ENCODE measurements at regions not wholly inside any gene's neighbourhood (a gene's known extent, or its start where the extent isn't known, plus 50 kb on each side); places are given as distances from the start of the nearest gene placed in this dataset.

DNA sequence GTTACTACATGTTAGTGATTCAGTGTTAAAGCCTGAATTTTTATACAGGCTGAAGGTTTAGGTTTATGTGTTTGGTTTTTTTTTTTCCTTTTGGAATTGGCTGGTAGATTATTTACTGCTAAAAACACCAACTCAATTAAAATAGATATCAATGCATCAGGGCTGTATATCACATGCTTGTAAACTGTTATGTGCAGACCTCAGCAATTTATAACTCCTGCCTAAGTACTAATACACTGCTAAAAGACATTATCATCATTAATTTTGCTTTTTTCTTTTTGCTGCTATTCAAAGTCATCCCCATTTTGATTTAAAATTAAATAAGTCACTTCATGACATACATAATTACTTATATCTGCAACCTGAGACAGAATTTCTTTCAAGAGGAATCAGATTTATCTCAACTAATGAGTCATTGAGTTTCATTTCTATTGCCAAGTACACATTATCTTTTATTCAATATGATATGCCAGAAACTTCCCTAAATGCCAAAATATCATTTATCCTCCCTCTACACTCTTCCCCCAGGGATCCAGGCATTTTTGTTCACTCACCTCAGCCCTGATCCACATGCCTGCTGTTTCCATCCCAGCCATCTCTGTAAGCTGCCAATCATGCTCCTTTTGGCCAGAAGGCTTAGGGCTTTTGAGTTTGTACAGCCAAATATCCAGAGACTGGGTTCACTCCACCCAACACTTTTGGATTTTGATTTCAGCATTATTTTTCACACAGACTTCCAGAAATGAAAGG, 98.5 kb downstream of the POLR1F start:
- ChIA-PET CTCF (no interaction called here), POLR2A (no interaction called here)
- Histone ChIP-seq H3K4me3 (ENCODE audit: low read depth, low read length) (no peak overlapping the region), H3K27me3 (ENCODE audit: control insufficient read depth, insufficient read depth, low read length) (no peaks in the 10 kb centered on the region), H3K27ac (ENCODE audit: low read depth, low read length) (no peak overlapping the region), H3K9me3 (ENCODE audit: control insufficient read depth, insufficient read depth, low read length) (no peaks in the 10 kb centered on the region)
- TF ChIP-seq, protein P1, sequence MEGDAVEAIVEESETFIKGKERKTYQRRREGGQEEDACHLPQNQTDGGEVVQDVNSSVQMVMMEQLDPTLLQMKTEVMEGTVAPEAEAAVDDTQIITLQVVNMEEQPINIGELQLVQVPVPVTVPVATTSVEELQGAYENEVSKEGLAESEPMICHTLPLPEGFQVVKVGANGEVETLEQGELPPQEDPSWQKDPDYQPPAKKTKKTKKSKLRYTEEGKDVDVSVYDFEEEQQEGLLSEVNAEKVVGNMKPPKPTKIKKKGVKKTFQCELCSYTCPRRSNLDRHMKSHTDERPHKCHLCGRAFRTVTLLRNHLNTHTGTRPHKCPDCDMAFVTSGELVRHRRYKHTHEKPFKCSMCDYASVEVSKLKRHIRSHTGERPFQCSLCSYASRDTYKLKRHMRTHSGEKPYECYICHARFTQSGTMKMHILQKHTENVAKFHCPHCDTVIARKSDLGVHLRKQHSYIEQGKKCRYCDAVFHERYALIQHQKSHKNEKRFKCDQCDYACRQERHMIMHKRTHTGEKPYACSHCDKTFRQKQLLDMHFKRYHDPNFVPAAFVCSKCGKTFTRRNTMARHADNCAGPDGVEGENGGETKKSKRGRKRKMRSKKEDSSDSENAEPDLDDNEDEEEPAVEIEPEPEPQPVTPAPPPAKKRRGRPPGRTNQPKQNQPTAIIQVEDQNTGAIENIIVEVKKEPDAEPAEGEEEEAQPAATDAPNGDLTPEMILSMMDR (IDR thresholded peaks at IDR 0.05; ENCODE audit: low read depth, low read length), result no peak
- no peak for DNase-seq (ENCODE audit: low read depth, low spot score)

DNA sequence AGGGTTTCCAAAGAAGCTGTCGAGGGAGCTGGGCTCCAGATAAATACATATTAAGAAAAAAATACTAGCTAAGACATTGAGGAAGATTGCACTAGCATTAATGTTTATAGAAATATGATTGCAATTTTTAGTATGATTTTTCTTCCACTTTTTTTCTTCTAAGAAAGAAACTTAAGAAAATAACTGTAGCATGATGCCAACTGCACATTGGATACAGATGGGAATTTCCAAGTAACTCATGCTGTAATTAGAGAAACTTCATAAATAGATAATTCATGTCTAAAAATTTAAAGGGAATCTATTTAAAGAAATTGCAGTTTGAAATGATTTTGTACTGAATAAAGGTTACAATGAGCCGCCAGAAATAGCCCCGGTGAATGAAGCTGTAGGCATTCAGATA, 119.4 kb downstream of the POLR1F start:
- Histone ChIP-seq H3K27me3 (ENCODE audit: control insufficient read depth, insufficient read depth, low read length) (no peaks in the 10 kb centered on the region), H3K9me3 (ENCODE audit: control insufficient read depth, insufficient read depth, low read length) (no peaks in the 10 kb centered on the region), H3K4me3 (ENCODE audit: low read depth, low read length) (no peak overlapping the region), H3K27ac (ENCODE audit: low read depth, low read length) (no peak overlapping the region)
- TF ChIP-seq, protein P1 (IDR thresholded peaks at IDR 0.05; ENCODE audit: low read depth, low read length), result no peak
- POLR2A ChIA-PET, result no interaction called here
- DNase-seq (ENCODE audit: low read depth, low spot score), result no peak
- CTCF ChIA-PET, result no interaction called here

DNA sequence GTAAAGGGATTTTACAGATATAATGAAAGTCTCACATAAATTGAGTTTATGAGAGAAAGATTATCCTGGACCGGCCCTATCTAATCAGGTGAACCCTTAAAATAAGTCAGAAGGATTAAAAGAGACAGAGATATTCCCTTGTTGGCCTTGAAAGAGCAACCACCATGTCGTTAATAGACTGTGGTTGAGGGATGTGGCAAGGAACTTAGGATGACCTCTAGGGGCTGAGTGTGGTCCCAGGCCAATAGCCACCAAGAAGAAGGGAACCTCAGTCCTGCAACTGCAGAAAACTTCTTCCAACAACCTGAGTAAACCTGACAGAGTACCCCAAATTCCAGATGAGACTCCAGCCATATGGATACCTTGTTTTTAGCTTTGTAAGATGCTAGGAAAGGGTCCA, 121.5 kb downstream of the POLR1F start:
- no peak overlapping the region for H3K4me3 ChIP-seq (ENCODE audit: low read depth, low read length)
- no peaks in the 10 kb centered on the region for H3K9me3 ChIP-seq (ENCODE audit: control insufficient read depth, insufficient read depth, low read length)
- ChIA-PET POLR2A (no interaction called here), CTCF (no interaction called here)
- no peak overlapping the region for H3K27ac ChIP-seq (ENCODE audit: low read depth, low read length)
- no peak for DNase-seq (ENCODE audit: low read depth, low spot score)
- TF ChIP-seq, protein P1 (IDR thresholded peaks at IDR 0.05; ENCODE audit: low read depth, low read length), result no peak
- H3K27me3 ChIP-seq (ENCODE audit: control insufficient read depth, insufficient read depth, low read length), result no peaks in the 10 kb centered on the region

DNA sequence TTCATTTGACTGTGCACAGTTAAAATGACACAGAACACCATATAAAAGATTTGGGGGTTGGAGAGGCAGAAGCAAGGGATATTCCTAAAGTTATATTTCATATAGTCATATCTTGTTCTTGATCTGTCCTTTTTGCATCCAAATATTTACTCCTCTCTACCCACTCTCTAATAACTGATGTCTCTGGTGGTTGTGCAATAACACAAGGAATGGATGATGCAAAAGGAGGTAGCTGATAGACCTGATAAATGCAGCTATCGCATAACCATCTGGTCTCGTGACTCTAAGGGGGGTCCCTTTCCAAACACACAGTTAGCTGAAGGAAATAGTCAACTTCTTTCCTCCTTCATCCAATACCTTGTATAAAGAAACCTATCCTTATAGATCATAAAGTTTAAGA, 123.1 kb downstream of the POLR1F start:
- no peak for DNase-seq (ENCODE audit: low read depth, low spot score)

DNA sequence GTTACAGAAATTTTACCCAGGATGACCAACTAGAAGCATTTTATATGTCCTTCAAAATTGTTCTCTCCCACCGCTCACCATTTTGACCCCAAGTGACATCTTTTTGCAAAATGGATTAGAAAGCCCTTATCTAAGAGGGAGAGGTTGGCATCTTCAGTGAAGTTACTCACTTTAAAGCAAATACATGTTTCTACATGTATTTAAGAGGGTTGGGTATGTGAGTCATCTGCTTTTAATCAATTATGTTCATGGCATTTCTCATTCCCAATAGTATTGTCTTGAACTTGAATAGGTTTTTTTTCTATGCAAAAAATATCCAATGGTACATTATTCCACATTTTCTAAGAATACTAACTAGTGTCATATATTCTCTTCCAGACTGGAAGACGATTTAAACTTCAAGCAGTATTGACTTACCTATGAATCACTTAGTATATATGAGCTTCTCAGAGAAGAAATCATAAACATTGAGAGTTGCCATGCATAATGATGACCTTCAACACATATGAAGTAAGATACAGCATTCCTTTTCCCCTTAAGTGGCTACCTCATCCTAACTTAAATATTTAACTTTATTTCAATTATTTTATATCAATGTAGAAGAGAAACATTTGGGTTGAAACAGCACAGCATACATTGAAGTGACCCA, 132.8 kb downstream of the POLR1F start:
- no peak overlapping the region for H3K27ac ChIP-seq (ENCODE audit: low read depth, low read length)
- no peak overlapping the region for H3K4me3 ChIP-seq (ENCODE audit: low read depth, low read length)
- ChIA-PET CTCF (no interaction called here), POLR2A (no interaction called here)
- TF ChIP-seq, protein P1 (IDR thresholded peaks at IDR 0.05; ENCODE audit: low read depth, low read length), result no peak
- H3K9me3 ChIP-seq (ENCODE audit: control insufficient read depth, insufficient read depth, low read length), result no peaks in the 10 kb centered on the region
- no peaks in the 10 kb centered on the region for H3K27me3 ChIP-seq (ENCODE audit: control insufficient read depth, insufficient read depth, low read length)
- no peak for DNase-seq (ENCODE audit: low read depth, low spot score)

More for the DNA sequence above, 123.1 kb downstream of the POLR1F start:
- H3K4me3 ChIP-seq (ENCODE audit: low read depth, low read length), result no peak overlapping the region
- H3K27me3 ChIP-seq (ENCODE audit: control insufficient read depth, insufficient read depth, low read length), result no peaks in the 10 kb centered on the region
- H3K27ac ChIP-seq (ENCODE audit: low read depth, low read length), result no peak overlapping the region
- H3K9me3 ChIP-seq (ENCODE audit: control insufficient read depth, insufficient read depth, low read length), result no peaks in the 10 kb centered on the region
- CTCF ChIA-PET, result no interaction called here
- TF ChIP-seq, protein P1 (IDR thresholded peaks at IDR 0.05; ENCODE audit: low read depth, low read length), result no peak
- POLR2A ChIA-PET, result no interaction called here
